Loucy (cell line): ENCODE measurements at regions not wholly inside any gene's neighbourhood (a gene's known extent, or its start where the extent isn't known, plus 50 kb on each side); places are given as distances from the start of the nearest gene placed in this dataset.

Experiments
- H2AFZ ChIP-seq: fragments of 200-600 bp; sonication (generic); 2 replicates; pipeline ENCODE4 v1.6.0; 2016; ENCODE audit warnings: antibody characterized with exemption, mild to moderate bottlenecking, low read length, moderate library complexity
- H3F3A ChIP-seq: fragments of 200-600 bp; 2 replicates; pipeline ENCODE4 v1.6.0; 2016; ENCODE audit warnings: antibody characterized with exemption, low read depth, mild to moderate bottlenecking
- H3K27me3 ChIP-seq: fragments of 200-600 bp; sonication (generic); 2 replicates; pipeline ENCODE4 v1.6.1; 2014; ENCODE audit warnings: low read length, mild to moderate bottlenecking; ENCODE audit not compliant: insufficient read depth, poor library complexity, severe bottlenecking
- H3K36me3 ChIP-seq: fragments of 200-600 bp; sonication (generic); 2 replicates; pipeline ENCODE4 v1.6.1; 2016; ENCODE audit warnings: low read length; ENCODE audit not compliant: insufficient read depth
- H3K4me1 ChIP-seq: fragments of 200-600 bp; sonication (generic); 2 replicates; pipeline ENCODE4 v1.5.1; 2014; ENCODE audit warnings: low read length, mild to moderate bottlenecking; ENCODE audit not compliant: insufficient read depth, poor library complexity, severe bottlenecking
- H3K4me2 ChIP-seq: fragments of 200-600 bp; sonication (generic); 2 replicates; pipeline ENCODE4 v1.6.0; 2014; ENCODE audit warnings: antibody characterized with exemption, low read length, low read depth, mild to moderate bottlenecking; ENCODE audit not compliant: poor library complexity, severe bottlenecking
- H3K4me3 ChIP-seq: fragments of 200-600 bp; sonication (generic); 2 replicates; pipeline ENCODE4 v1.5.1; 2014; ENCODE audit warnings: low read length, mild to moderate bottlenecking, mixed read lengths; ENCODE audit not compliant: poor library complexity, severe bottlenecking
- H3K79me2 ChIP-seq: fragments of 200-600 bp; sonication (generic); 2 replicates; pipeline ENCODE4 v1.6.1; 2014; ENCODE audit warnings: low read length; ENCODE audit not compliant: insufficient read depth
- H3K9ac ChIP-seq: fragments of 200-600 bp; sonication (generic); 2 replicates; pipeline ENCODE4 v1.6.0; 2014; ENCODE audit warnings: mild to moderate bottlenecking, low read depth, low read length, moderate library complexity; ENCODE audit not compliant: poor library complexity, severe bottlenecking
- H3K9me2 ChIP-seq: fragments of 200-600 bp; sonication (generic); replicated peaks from 2 replicates; pipeline ENCODE4 v1.6.1; 2016; ENCODE audit warnings: low read depth, low read length, mixed read lengths
- H3K9me3 ChIP-seq: fragments of 200-600 bp; sonication (generic); 2 replicates; pipeline ENCODE4 v1.6.1; 2014; ENCODE audit warnings: mild to moderate bottlenecking, antibody characterized with exemption, low read length, low read depth; ENCODE audit not compliant: insufficient read depth
- H4K20me1 ChIP-seq: fragments of 200-600 bp; sonication (generic); 2 replicates; pipeline ENCODE4 v1.6.0; 2014; ENCODE audit warnings: antibody characterized with exemption, low read length, mild to moderate bottlenecking; ENCODE audit not compliant: insufficient read depth, poor library complexity, severe bottlenecking
- CTCF ChIP-seq: fragments of 200-600 bp; sonication (generic); conservative IDR thresholded peaks from 2 replicates; pipeline ENCODE4 v1.5.1; 2014; ENCODE audit warnings: mild to moderate bottlenecking, antibody characterized with exemption, low read length
- EZH2phosphoT487 ChIP-seq: fragments of 200-600 bp; IDR thresholded peaks from 2 replicates; pipeline ENCODE4 v1.6.1; 2018; ENCODE audit warnings: antibody characterized with exemption, mild to moderate bottlenecking, moderate library complexity, borderline replicate concordance

- H3K9me3 ChIP-seq: peaks cover 9% of the 10 kb centered on the region; the same call in 1 of the 2 replicates
- H3K4me2 ChIP-seq: no peak overlapping the region
- no peak overlapping the region for H3K9ac ChIP-seq
- H3K4me1 ChIP-seq: no peaks in the 10 kb centered on the region
- H3K9me2 ChIP-seq: no peaks in the 10 kb centered on the region
- no peak overlapping the region for H2AFZ ChIP-seq
- H3K27me3 ChIP-seq: no peaks in the 10 kb centered on the region
- TF ChIP-seq EZH2phosphoT487 (no peak), CTCF (no peak)
- no peaks in the 10 kb centered on the region for H4K20me1 ChIP-seq
- H3F3A ChIP-seq: no peaks in the 10 kb centered on the region
- no peaks in the 10 kb centered on the region for H3K36me3 ChIP-seq
- no peaks in the 10 kb centered on the region for H3K79me2 ChIP-seq
- H3K4me3 ChIP-seq: no peak overlapping the region
Observed at GRCh38 chr14:104339829-104340228, 201.4 kb downstream of the KIF26A start.

- no peak overlapping the region for H3K4me3 ChIP-seq
- no peaks in the 10 kb centered on the region for H3K36me3 ChIP-seq
- H3K27me3 ChIP-seq: no peaks in the 10 kb centered on the region
- no peaks in the 10 kb centered on the region for H3K79me2 ChIP-seq
- no peaks in the 10 kb centered on the region for H3K9me2 ChIP-seq
- TF ChIP-seq EZH2phosphoT487 (no peak), CTCF (peak; percentile 15; the same call in 1 of the 2 replicates)
- no peak overlapping the region for H3K4me2 ChIP-seq
- no peaks in the 10 kb centered on the region for H3K4me1 ChIP-seq
- no peak overlapping the region for H3K9ac ChIP-seq
- H3F3A ChIP-seq: no peaks in the 10 kb centered on the region
- no peaks in the 10 kb centered on the region for H4K20me1 ChIP-seq
- peaks cover 9% of the 10 kb centered on the region; the same call in 1 of the 2 replicates for H3K9me3 ChIP-seq
- H2AFZ ChIP-seq: no peak overlapping the region
Observed at GRCh38 chr14:104341532-104342434, 203.4 kb downstream of the KIF26A start.

- TF ChIP-seq EZH2phosphoT487 (no peak), CTCF (no peak)
- Histone ChIP-seq H3K4me1 (no peaks in the 10 kb centered on the region), H3F3A (no peaks in the 10 kb centered on the region), H3K27me3 (no peaks in the 10 kb centered on the region), H2AFZ (no peak overlapping the region), H3K9ac (no peak overlapping the region), H3K4me3 (no peak overlapping the region), H3K79me2 (no peaks in the 10 kb centered on the region), H4K20me1 (no peaks in the 10 kb centered on the region), H3K9me2 (no peaks in the 10 kb centered on the region), H3K4me2 (no peak overlapping the region), H3K36me3 (no peaks in the 10 kb centered on the region), H3K9me3 (peaks cover 9% of the 10 kb centered on the region; the same call in 1 of the 2 replicates)
Observed at GRCh38 chr14:104342435-104343293, 204.3 kb downstream of the KIF26A start.
